ENCODE measurements at regions not wholly inside any gene's neighbourhood (a gene's known extent, or its start where the extent isn't known, plus 50 kb on each side); places are given as distances from the start of the nearest gene placed in this dataset.
"Not testable (repeated sequence)": the region's sequence is repeated elsewhere in the genome, so short reads cannot be mapped to it uniquely, and the experiment has no call there.

GRCh38 chr15:57767481-57767880 lies 61.0 kb downstream of the POLR2M start:
- no peak overlapping the region for H3K4me3 ChIP-seq (ENCODE audit: low read length)
- peak; percentile 93 for DNase-seq (ENCODE audit: low read depth, low spot score)

GRCh38 chr15:57769266-57769665 lies 62.8 kb downstream of the POLR2M start:
- no peak overlapping the region for H3K4me3 ChIP-seq (ENCODE audit: low read length)
- no peak for DNase-seq (ENCODE audit: low read depth, low spot score)

- H3K4me3 ChIP-seq (ENCODE audit: low read length): no peak overlapping the region
- DNase-seq (ENCODE audit: low read depth, low spot score): no peak
Measured at GRCh38 chr15:57770495-57770894, 64.0 kb downstream of the POLR2M start.

GRCh38 chr15:57772223-57772957 lies 65.9 kb downstream of the POLR2M start:
- no peak overlapping the region for H3K4me3 ChIP-seq (ENCODE audit: low read length)
- peak; percentile 55 for DNase-seq (ENCODE audit: low read depth, low spot score)

GRCh38 chr15:57773051-57773450 lies 66.5 kb downstream of the POLR2M start:
- no peak overlapping the region for H3K4me3 ChIP-seq (ENCODE audit: low read length)

GRCh38 chr15:57777003-57777402 lies 70.5 kb downstream of the POLR2M start:
- peak overlapping the region; percentile 15 for H3K4me3 ChIP-seq (ENCODE audit: low read length)
- DNase-seq (ENCODE audit: low read depth, low spot score): peak; percentile 93

More at GRCh38 chr15:57773051-57773450, 66.5 kb downstream of the POLR2M start:
- DNase-seq (ENCODE audit: low read depth, low spot score): no peak

GRCh38 chr15:57780471-57780870 lies 74.0 kb downstream of the POLR2M start:
- DNase-seq (ENCODE audit: low read depth, low spot score): peak; percentile 79
- no peak overlapping the region for H3K4me3 ChIP-seq (ENCODE audit: low read length)

GRCh38 chr15:57782731-57783130 lies 76.2 kb downstream of the POLR2M start:
- DNase-seq (ENCODE audit: low read depth, low spot score): no peak
- no peak overlapping the region for H3K4me3 ChIP-seq (ENCODE audit: low read length)

GRCh38 chr15:57784081-57784511 lies 77.6 kb downstream of the POLR2M start:
- no peak overlapping the region; the same call in 1 of the 2 replicates for H3K4me3 ChIP-seq (ENCODE audit: low read length)
- peak; percentile 63 for DNase-seq (ENCODE audit: low read depth, low spot score)

- H3K4me3 ChIP-seq (ENCODE audit: low read length): no peak overlapping the region
- no peak for DNase-seq (ENCODE audit: low read depth, low spot score)
Measured at GRCh38 chr15:57785039-57785438, 78.5 kb downstream of the POLR2M start.

- no peak for DNase-seq (ENCODE audit: low read depth, low spot score)
- no peak overlapping the region for H3K4me3 ChIP-seq (ENCODE audit: low read length)
Measured at GRCh38 chr15:57785959-57786358, 79.4 kb downstream of the POLR2M start.

GRCh38 chr15:57789225-57789624 lies 82.7 kb downstream of the POLR2M start:
- no peak overlapping the region for H3K4me3 ChIP-seq (ENCODE audit: low read length)
- no peak for DNase-seq (ENCODE audit: low read depth, low spot score)

- no peak overlapping the region for H3K4me3 ChIP-seq (ENCODE audit: low read length)
- no peak for DNase-seq (ENCODE audit: low read depth, low spot score)
Measured at GRCh38 chr15:57792724-57793449, 86.4 kb downstream of the POLR2M start.

- H3K4me3 ChIP-seq (ENCODE audit: low read length): no peak overlapping the region
- DNase-seq (ENCODE audit: low read depth, low spot score): no peak
Measured at GRCh38 chr15:57795261-57795660, 88.7 kb downstream of the POLR2M start.

- no peak for DNase-seq (ENCODE audit: low read depth, low spot score)
- H3K4me3 ChIP-seq (ENCODE audit: low read length): no peak overlapping the region
Measured at GRCh38 chr15:57796146-57796545, 89.6 kb downstream of the POLR2M start.

GRCh38 chr15:57797110-57797509 lies 90.6 kb downstream of the POLR2M start:
- H3K4me3 ChIP-seq (ENCODE audit: low read length): no peak overlapping the region
- DNase-seq (ENCODE audit: low read depth, low spot score): no peak

- no peak for DNase-seq (ENCODE audit: low read depth, low spot score)
- H3K4me3 ChIP-seq (ENCODE audit: low read length): no peak overlapping the region
Measured at GRCh38 chr15:57797568-57798267, 91.2 kb downstream of the POLR2M start.

GRCh38 chr15:57806003-57806402 lies 99.5 kb downstream of the POLR2M start:
- H3K4me3 ChIP-seq (ENCODE audit: low read length): no peak overlapping the region
- DNase-seq (ENCODE audit: low read depth, low spot score): no peak

- H3K4me3 ChIP-seq (ENCODE audit: low read length); DNase-seq (ENCODE audit: low read depth, low spot score): not testable (repeated sequence)
Measured at GRCh38 chr15:57809285-57809684, 102.8 kb downstream of the POLR2M start.

GRCh38 chr15:57816599-57816998 lies 110.1 kb downstream of the POLR2M start:
- no peak overlapping the region for H3K4me3 ChIP-seq (ENCODE audit: low read length)
- DNase-seq (ENCODE audit: low read depth, low spot score): peak; percentile 11
